K562 (cell line): ENCODE measurements at regions not wholly inside any gene's neighbourhood (a gene's known extent, or its start where the extent isn't known, plus 50 kb on each side); places are given as distances from the start of the nearest gene placed in this dataset.

Experiments used
- ATAC-seq: fragments of 200-7000 bp; cut with Tn5 transposase; 3 replicates; pipeline ENCODE4 v1.9.1; 2020; ENCODE audit warnings: moderate library complexity
- BruUV-seq: library from RNA; stranded (reverse); fragments of 400-500 nt; replicated peaks from 2 replicates; lab custom pipeline; 2021; lab: Mats Ljungman, UMichigan
- CTCF ChIA-PET: fragments of 300-600 bp; formaldehyde crosslinking; extraction: SDS; loops from one replicate; lab custom pipeline; 2021; ENCODE audit warnings: low intra/inter-chr PET ratio; lab: Yijun Ruan, JAX
- POLR2A ChIA-PET: fragments of 300-600, 350-650 bp; sonication (Branson Sonifier 250); formaldehyde crosslinking; extraction: SDS; loops from one replicate; lab custom pipeline; 2021; ENCODE audit warnings: antibody characterized with exemption, inconsistent platforms; lab: Yijun Ruan, JAX
- DNase-seq, 4 experiments: peaks; one replicate each; pipeline versions ENCODE4 v3.0.0 to v3.0.0-alpha.2; 2011 to 2018; ENCODE audit warnings: low spot score in 3 of 4, mixed read lengths in 3 of 4; ENCODE audit errors: extremely low read depth in 1 of 4
- FAIRE-seq: peaks from 2 replicates; lab custom pipeline; 2011; peaks lifted over from hg19 to GRCh38; lab: Jason Lieb, UNC
- H2AFZ ChIP-seq: 2 replicates; pipeline ENCODE4 v1.6.0; 2011; ENCODE audit warnings: low read depth, low read length, control low read depth, inconsistent platforms
- H3K27ac ChIP-seq: fragments of 200-600 bp; 3 replicates; pipeline ENCODE4 v1.8.0; 2011; ENCODE audit warnings: low read depth, mild to moderate bottlenecking, control low read depth, inconsistent platforms, low read length, moderate library complexity, mixed read lengths; ENCODE audit errors: extremely low read depth
- H3K27me3 ChIP-seq, 2 experiments: fragments of 300-600 bp in 1 of 2; 2 replicates in 1 of 2; 3 replicates in 1 of 2; pipeline versions ENCODE4 v1.6.0 to v1.8.0; 2011; ENCODE audit warnings: inconsistent platforms in 2 of 2, low read length in 2 of 2, mild to moderate bottlenecking in 1 of 2, mixed read lengths in 1 of 2, moderate library complexity in 1 of 2; ENCODE audit not compliant: control insufficient read depth in 2 of 2, insufficient read depth in 2 of 2
- H3K36me3 ChIP-seq: fragments of 300-600 bp; 3 replicates; pipeline ENCODE4 v1.8.0; 2011; ENCODE audit warnings: mild to moderate bottlenecking, low read length, inconsistent platforms; ENCODE audit not compliant: control insufficient read depth, insufficient read depth
- H3K4me1 ChIP-seq, 2 experiments: fragments of 200-600 bp in 1 of 2; replicated peaks in 1 of 2; 2 replicates in 1 of 2; 3 replicates in 1 of 2; pipeline versions ENCODE4 v1.5.1 to v1.8.0; 2011; ENCODE audit warnings: inconsistent platforms in 2 of 2, low read length in 2 of 2, mild to moderate bottlenecking in 1 of 2, mixed read lengths in 1 of 2, moderate library complexity in 1 of 2; ENCODE audit not compliant: control insufficient read depth in 2 of 2, insufficient read depth in 2 of 2
- H3K4me2 ChIP-seq: 2 replicates; pipeline ENCODE4 v1.6.1; 2011; ENCODE audit warnings: low read length, control low read depth, inconsistent platforms, mixed read lengths; ENCODE audit not compliant: insufficient read depth
- H3K4me3 ChIP-seq: fragments of 200-600 bp; sonication (generic), shearing (Covaris generic); 2 replicates; pipeline ENCODE4 v1.5.1; 2016; ENCODE audit warnings: control low read depth, inconsistent platforms
- H3K79me2 ChIP-seq: fragments of 200-600 bp; 3 replicates; pipeline ENCODE4 v1.8.0; 2011; ENCODE audit warnings: low read length, inconsistent platforms; ENCODE audit not compliant: control insufficient read depth, insufficient read depth
- H3K9ac ChIP-seq, 2 experiments: 2 replicates each; pipeline versions ENCODE4 v1.6.0 to v1.6.1; 2011; ENCODE audit warnings: low read depth in 2 of 2, low read length in 2 of 2, control low read depth in 1 of 2, inconsistent platforms in 1 of 2, mild to moderate bottlenecking in 1 of 2, mixed read lengths in 1 of 2; ENCODE audit not compliant: insufficient read depth in 1 of 2
- H3K9me1 ChIP-seq: one replicate; pipeline ENCODE4 v1.6.0; 2011; ENCODE audit warnings: inconsistent platforms, mild to moderate bottlenecking, low read length, moderate library complexity; ENCODE audit not compliant: control insufficient read depth, insufficient read depth
- H3K9me3 ChIP-seq: replicated peaks from 2 replicates; pipeline ENCODE4 v1.5.1; 2011; ENCODE audit warnings: low read depth, low read length, inconsistent platforms; ENCODE audit not compliant: control insufficient read depth, insufficient read depth
- H4K20me1 ChIP-seq: replicated peaks from 2 replicates; pipeline ENCODE4 v1.6.1; 2011; ENCODE audit warnings: low read length, inconsistent platforms, mixed read lengths; ENCODE audit not compliant: control insufficient read depth, insufficient read depth
- MBD1 ChIP-seq: fragments of 250-450 bp; sonication (Bioruptor Pico); IDR thresholded peaks from 2 replicates; pipeline ENCODE4 v1.8.0; 2022; ENCODE audit warnings: inconsistent platforms
- MBD2 ChIP-seq: sonication (generic); IDR thresholded peaks from 2 replicates; pipeline ENCODE4 v1.6.1; 2016; ENCODE audit warnings: low read depth, borderline replicate concordance
- MCM7 ChIP-seq, 2 experiments: fragments of 450-650 bp; IDR thresholded peaks; 2 replicates each; pipeline ENCODE4 v1.6.1; 2016 to 2018
- MTA1 ChIP-seq: fragments of 450-650 bp; IDR thresholded peaks from 2 replicates; pipeline ENCODE4 v1.6.1; 2017; ENCODE audit warnings: borderline replicate concordance
- NEUROD1 ChIP-seq: fragments of 150-350 bp; IDR thresholded peaks from 2 replicates; pipeline ENCODE4 v1.6.1; 2014; ENCODE audit warnings: borderline replicate concordance, low read length, low read depth; ENCODE audit not compliant: partially characterized antibody
- RCOR1 ChIP-seq, 2 experiments: IDR thresholded peaks; 2 replicates each; pipeline ENCODE4 v1.6.1; 2012; ENCODE audit warnings: low read depth in 2 of 2, low read length in 2 of 2, borderline replicate concordance in 1 of 2, improper control_type of control experiment in 1 of 2
- SIRT6 ChIP-seq: IDR thresholded peaks from one replicate; pipeline ENCODE4 v1.6.1; 2012; ENCODE audit warnings: low read depth, mild to moderate bottlenecking, control low read depth, inconsistent platforms, low read length, moderate library complexity
- SMARCC2 ChIP-seq: fragments of 450-650 bp; IDR thresholded peaks from 2 replicates; pipeline ENCODE4 v1.6.1; 2017; ENCODE audit warnings: antibody characterized with exemption, moderate library complexity, mild to moderate bottlenecking, low read depth
- SMARCE1 ChIP-seq: fragments of 450-650 bp; IDR thresholded peaks from 2 replicates; pipeline ENCODE4 v1.7.1; 2016; ENCODE audit warnings: mild to moderate bottlenecking
- TRIM28 ChIP-seq: fragments of 450-650 bp; IDR thresholded peaks from 2 replicates; pipeline ENCODE4 v1.6.1; 2017
- WGBS: fragments of 100-300 bp; shearing (Covaris generic); methylation state at CpG from one replicate; pipeline ENCODE4 v1.1.6; 2016; ENCODE audit warnings: low coverage, mixed read lengths; ENCODE audit not compliant: insufficient coverage; ENCODE audit errors: missing lambda C conversion rate; 5-methylcytosine and 5-hydroxymethylcytosine counted together
- in situ Hi-C: fragments of 300-500 bp; cut with MboI; formaldehyde crosslinking; loops from 4 replicates; pipeline ENCODE4 v1.15.0; 2018; ENCODE audit warnings: inconsistent platforms, mixed read lengths
- intact Hi-C: fragments of 100-400 bp; cut with micrococcal nuclease; formaldehyde crosslinking; loops from 2 replicates; pipeline ENCODE4 v1.14.2; 2022
- TF ChIP-seq, protein P1 (sequence below): fragments of 450-650 bp; IDR thresholded peaks from 2 replicates; pipeline ENCODE4 v1.6.1; 2018; ENCODE audit not compliant: partially characterized antibody

DNA sequence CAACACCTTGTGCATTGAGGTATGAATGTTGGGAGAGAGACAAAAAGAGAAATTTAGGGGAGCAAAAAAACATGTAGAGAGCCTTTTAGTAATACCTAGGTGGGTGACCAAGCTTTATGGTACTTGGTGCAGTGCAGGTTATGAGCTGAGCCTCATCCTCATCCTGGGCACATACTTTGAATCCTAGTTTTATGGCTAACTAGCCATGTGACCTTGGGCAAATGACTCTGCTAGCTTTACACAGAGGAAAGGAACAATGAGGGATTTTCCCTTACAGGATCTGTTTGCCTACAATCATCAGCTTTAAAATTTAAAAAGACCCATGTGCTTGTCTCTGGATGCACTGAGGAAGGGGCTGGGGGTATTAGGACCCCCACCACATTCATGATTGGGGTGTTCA is 187.8 kb upstream of the ISX start (continued):
- TF ChIP-seq, protein P1, sequence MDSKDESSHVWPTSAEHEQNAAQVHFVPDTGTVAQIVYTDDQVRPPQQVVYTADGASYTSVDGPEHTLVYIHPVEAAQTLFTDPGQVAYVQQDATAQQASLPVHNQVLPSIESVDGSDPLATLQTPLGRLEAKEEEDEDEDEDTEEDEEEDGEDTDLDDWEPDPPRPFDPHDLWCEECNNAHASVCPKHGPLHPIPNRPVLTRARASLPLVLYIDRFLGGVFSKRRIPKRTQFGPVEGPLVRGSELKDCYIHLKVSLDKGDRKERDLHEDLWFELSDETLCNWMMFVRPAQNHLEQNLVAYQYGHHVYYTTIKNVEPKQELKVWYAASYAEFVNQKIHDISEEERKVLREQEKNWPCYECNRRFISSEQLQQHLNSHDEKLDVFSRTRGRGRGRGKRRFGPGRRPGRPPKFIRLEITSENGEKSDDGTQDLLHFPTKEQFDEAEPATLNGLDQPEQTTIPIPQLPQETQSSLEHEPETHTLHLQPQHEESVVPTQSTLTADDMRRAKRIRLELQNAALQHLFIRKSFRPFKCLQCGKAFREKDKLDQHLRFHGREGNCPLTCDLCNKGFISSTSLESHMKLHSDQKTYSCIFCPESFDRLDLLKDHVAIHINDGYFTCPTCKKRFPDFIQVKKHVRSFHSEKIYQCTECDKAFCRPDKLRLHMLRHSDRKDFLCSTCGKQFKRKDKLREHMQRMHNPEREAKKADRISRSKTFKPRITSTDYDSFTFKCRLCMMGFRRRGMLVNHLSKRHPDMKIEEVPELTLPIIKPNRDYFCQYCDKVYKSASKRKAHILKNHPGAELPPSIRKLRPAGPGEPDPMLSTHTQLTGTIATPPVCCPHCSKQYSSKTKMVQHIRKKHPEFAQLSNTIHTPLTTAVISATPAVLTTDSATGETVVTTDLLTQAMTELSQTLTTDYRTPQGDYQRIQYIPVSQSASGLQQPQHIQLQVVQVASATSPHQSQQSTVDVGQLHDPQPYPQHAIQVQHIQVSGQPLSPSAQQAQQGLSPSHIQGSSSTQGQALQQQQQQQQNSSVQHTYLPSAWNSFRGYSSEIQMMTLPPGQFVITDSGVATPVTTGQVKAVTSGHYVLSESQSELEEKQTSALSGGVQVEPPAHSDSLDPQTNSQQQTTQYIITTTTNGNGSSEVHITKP = no peak
- no peak for TF ChIP-seq SMARCC2
- TF ChIP-seq SMARCE1 = no peak
- no peak for TF ChIP-seq RCOR1 (IDR thresholded peaks at IDR 0.05; ENCODE audit: borderline replicate concordance in 1 of 2, low read depth in 2 of 2, low read length in 2 of 2)
- TF ChIP-seq MCM7 (IDR thresholded peaks at IDR 0.05) = no peak
- TF ChIP-seq NEUROD1 = no peak
- no peak for TF ChIP-seq TRIM28

DNA sequence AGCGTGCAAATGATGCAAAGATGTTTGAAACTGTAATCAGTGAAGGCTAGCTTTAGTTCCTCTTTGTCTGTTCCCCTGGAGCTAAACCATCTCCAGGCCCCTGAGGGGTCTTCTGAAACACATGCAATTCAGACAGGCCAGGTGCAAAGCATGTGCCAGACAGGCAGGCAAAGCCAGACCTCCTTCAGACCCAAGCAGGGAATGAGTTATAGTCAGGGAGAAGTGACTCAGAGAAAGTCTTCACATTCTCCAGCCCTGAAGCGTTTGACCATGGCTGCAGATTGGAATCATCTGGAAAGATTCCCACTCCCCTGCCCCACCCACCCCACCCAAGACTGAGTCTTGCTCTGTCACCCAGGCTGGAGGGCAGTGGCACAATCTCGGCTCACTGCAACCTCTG is 187.0 kb upstream of the ISX start:
- ChIA-PET CTCF (no interaction called here), POLR2A (interaction anchor here (0.6 kb wide), 1 partner anchor 57 kb away, joined by 3 read pairs; no protein-coding TSS in a partner anchor)
- no peaks in the 10 kb centered on the region for H3K27me3 ChIP-seq
- H3K9ac ChIP-seq = no peak overlapping the region
- no peaks in the 10 kb centered on the region for H3K4me1 ChIP-seq
- DNase-seq (no peak), FAIRE-seq (no peak), ATAC-seq (no peak)
- 6% methylated on average over 2 of the region's 3 CpGs for WGBS
- no peak overlapping the region for H3K4me3 ChIP-seq
- H3K36me3 ChIP-seq = no peaks in the 10 kb centered on the region
- in situ Hi-C loops (no loop called here), intact Hi-C loops (no loop called here)
- no peaks in the 10 kb centered on the region for H3K9me3 ChIP-seq
- H3K27ac ChIP-seq = no peak overlapping the region
- H3K9me1 ChIP-seq = no peaks in the 10 kb centered on the region
- BruUV-seq = no TSS peak
- no peaks in the 10 kb centered on the region for H4K20me1 ChIP-seq
- H3K4me2 ChIP-seq = no peak overlapping the region
- no peak overlapping the region for H2AFZ ChIP-seq
- H3K79me2 ChIP-seq = no peaks in the 10 kb centered on the region
- TF ChIP-seq SIRT6 (no peak), MBD1 (CRISPR knock-in tag) (no peak), MBD2 (no peak), MTA1 (no peak)
